Coronary artery (tissue), 2 donors: ENCODE measurements at regions not wholly inside any gene's neighbourhood (a gene's known extent, or its start where the extent isn't known, plus 50 kb on each side); places are given as distances from the start of the nearest gene placed in this dataset.

ENCODE experiments used
- DNase-seq: peaks from one replicate; pipeline ENCODE4 v3.0.0-alpha.2; 2017; ENCODE audit warnings: low spot score
- H3K27ac ChIP-seq, 2 donors: fragments of 200-600 bp; sonication (generic); one replicate each; pipeline ENCODE4 v1.5.1; 2016 to 2019
- H3K4me3 ChIP-seq: fragments of 200-600 bp; sonication (generic); 2 replicates; pipeline ENCODE4 v1.5.1; 2016; ENCODE audit warnings: mild to moderate bottlenecking, moderate library complexity
- CTCF ChIP-seq: fragments of 200-600 bp; sonication (generic); IDR thresholded peaks from one replicate; pipeline ENCODE4 v1.5.1; 2019; ENCODE audit warnings: antibody characterized with exemption

GRCh38 chr16:80407265-80407987, 133.4 kb upstream of the DYNLRB2 start:
- no peak for TF ChIP-seq CTCF
- no peak for DNase-seq
- Histone ChIP-seq H3K27ac (no peak overlapping the region), H3K4me3 (no peak overlapping the region)

GRCh38 chr16:80404847-80405246, 135.9 kb upstream of the DYNLRB2 start:
- DNase-seq = no peak
- no peak overlapping the region for H3K27ac ChIP-seq
- TF ChIP-seq CTCF = no peak
- no peak overlapping the region for H3K4me3 ChIP-seq

- DNase-seq = no peak
- no peak for TF ChIP-seq CTCF
- no peak overlapping the region for H3K4me3 ChIP-seq
- no peak overlapping the region for H3K27ac ChIP-seq
Observed at GRCh38 chr16:80403894-80404293, 136.9 kb upstream of the DYNLRB2 start.

- no peak overlapping the region for H3K4me3 ChIP-seq
- no peak for TF ChIP-seq CTCF
- no peak for DNase-seq
- no peak overlapping the region for H3K27ac ChIP-seq
Observed at GRCh38 chr16:80390871-80391489, 149.8 kb upstream of the DYNLRB2 start.

- no peak overlapping the region for H3K4me3 ChIP-seq
- TF ChIP-seq CTCF = no peak
- no peak overlapping the region for H3K27ac ChIP-seq
- no peak for DNase-seq
Observed at GRCh38 chr16:80390046-80390445, 150.7 kb upstream of the DYNLRB2 start.

- TF ChIP-seq CTCF = no peak
- DNase-seq = no peak
Observed at GRCh38 chr16:80389338-80389737, 151.5 kb upstream of the DYNLRB2 start.

GRCh38 chr16:80387318-80387921, 153.4 kb upstream of the DYNLRB2 start:
- Histone ChIP-seq H3K27ac (no peak overlapping the region), H3K4me3 (no peak overlapping the region)
- DNase-seq = no peak
- TF ChIP-seq CTCF = no peak

More at GRCh38 chr16:80389338-80389737, 151.5 kb upstream of the DYNLRB2 start:
- Histone ChIP-seq H3K4me3 (no peak overlapping the region), H3K27ac (no peak overlapping the region)
